GM23248 (cell line): ENCODE measurements at regions not wholly inside any gene's neighbourhood (a gene's known extent, or its start where the extent isn't known, plus 50 kb on each side); places are given as distances from the start of the nearest gene placed in this dataset.
"Not testable (repeated sequence)": the region's sequence is repeated elsewhere in the genome, so short reads cannot be mapped to it uniquely, and the experiment has no call there.

ENCODE experiments used
- DNase-seq: peaks from one replicate; pipeline ENCODE4 v3.0.0-alpha.2; 2015
- H2AFZ ChIP-seq: fragments of 200-600 bp; sonication (generic); 2 replicates; pipeline ENCODE4 v1.6.1; 2016; ENCODE audit warnings: antibody characterized with exemption
- H3F3A ChIP-seq: fragments of 200-600 bp; sonication (generic); 2 replicates; pipeline ENCODE4 v1.6.1; 2016; ENCODE audit warnings: mild to moderate bottlenecking, antibody characterized with exemption, mixed run types; ENCODE audit not compliant: insufficient read depth
- H3K27ac ChIP-seq: fragments of 200-600 bp; sonication (generic); 2 replicates; pipeline ENCODE4 v1.5.1; 2016; ENCODE audit warnings: mild to moderate bottlenecking
- H3K27me3 ChIP-seq: fragments of 200-600 bp; sonication (generic); replicated peaks from 2 replicates; pipeline ENCODE4 v1.6.1; 2016; ENCODE audit warnings: mild to moderate bottlenecking; ENCODE audit not compliant: insufficient read depth
- H3K36me3 ChIP-seq: fragments of 200-600 bp; sonication (generic); 2 replicates; pipeline ENCODE4 v1.6.1; 2016; ENCODE audit warnings: low read depth, mild to moderate bottlenecking
- H3K4me1 ChIP-seq: fragments of 200-600 bp; sonication (generic); 2 replicates; pipeline ENCODE4 v1.6.1; 2016; ENCODE audit warnings: mild to moderate bottlenecking; ENCODE audit not compliant: insufficient read depth
- H3K4me2 ChIP-seq: fragments of 200-600 bp; sonication (generic); one replicate; pipeline ENCODE4 v1.6.1; 2016; ENCODE audit warnings: mild to moderate bottlenecking; ENCODE audit not compliant: unreplicated experiment
- H3K4me3 ChIP-seq: fragments of 200-600 bp; sonication (generic); 2 replicates; pipeline ENCODE4 v1.5.1; 2016; ENCODE audit warnings: mild to moderate bottlenecking
- H3K79me2 ChIP-seq: fragments of 200-600 bp; sonication (generic); 2 replicates; pipeline ENCODE4 v1.6.1; 2016; ENCODE audit warnings: mild to moderate bottlenecking; ENCODE audit not compliant: insufficient read depth
- H3K9ac ChIP-seq: fragments of 200-600 bp; sonication (generic); 2 replicates; pipeline ENCODE4 v1.6.1; 2016; ENCODE audit warnings: mild to moderate bottlenecking
- H3K9me2 ChIP-seq: fragments of 200-600 bp; sonication (generic); 2 replicates; pipeline ENCODE4 v1.6.1; 2016; ENCODE audit warnings: mixed run types, mild to moderate bottlenecking, moderate library complexity; ENCODE audit not compliant: insufficient read depth
- H3K9me3 ChIP-seq: fragments of 200-600 bp; sonication (generic); one replicate; pipeline ENCODE4 v1.6.1; 2017; ENCODE audit warnings: low read depth
- H4K20me1 ChIP-seq: fragments of 200-600 bp; sonication (generic); 2 replicates; pipeline ENCODE4 v1.6.0; 2016; ENCODE audit not compliant: insufficient read depth
- EZH2 ChIP-seq: fragments of 200-600 bp; sonication (generic); IDR thresholded peaks from 2 replicates; pipeline ENCODE4 v1.6.1; 2018; ENCODE audit warnings: antibody characterized with exemption, mild to moderate bottlenecking; ENCODE audit not compliant: insufficient read depth, poor library complexity, severe bottlenecking
- EZH2phosphoT487 ChIP-seq: fragments of 200-600 bp; sonication (generic); IDR thresholded peaks from 2 replicates; pipeline ENCODE4 v1.6.1; 2018; ENCODE audit warnings: antibody characterized with exemption, moderate library complexity, mild to moderate bottlenecking, low read depth; ENCODE audit not compliant: insufficient read depth
- WGBS, 2 experiments: methylation state at CpG; one replicate each; pipeline ENCODE4 v1.1.6; 2015 to 2017; ENCODE audit warnings: low lambda C conversion rate in 2 of 2, low coverage in 1 of 2; ENCODE audit errors: missing lambda C conversion rate in 2 of 2; 5-methylcytosine and 5-hydroxymethylcytosine counted together
- in situ Hi-C: fragments of 300-500 bp; cut with MboI; formaldehyde crosslinking; loops from 2 replicates; pipeline ENCODE4 v1.15.0; 2020

- Histone ChIP-seq H3K36me3 (no peaks in the 10 kb centered on the region), H4K20me1 (no peaks in the 10 kb centered on the region), H3K9me2 (no peaks in the 10 kb centered on the region), H3K9me3 (no peaks in the 10 kb centered on the region), H3F3A (no peaks in the 10 kb centered on the region), H3K4me1 (no peaks in the 10 kb centered on the region), H3K27ac (no peak overlapping the region), H3K79me2 (no peaks in the 10 kb centered on the region), H3K9ac (no peak overlapping the region), H3K27me3 (peaks cover 14% of the 10 kb centered on the region), H2AFZ (no peak overlapping the region), H3K4me2 (no peak overlapping the region), H3K4me3 (no peak overlapping the region)
- WGBS, 2 experiments, result 59 to 68% methylated on average over 4 of the region's 4 CpGs
- in situ Hi-C loops, result no loop called here
- no peak for DNase-seq
- no peak for TF ChIP-seq EZH2phosphoT487
- TF ChIP-seq EZH2, result no peak
Measured at GRCh38 chr10:63836666-63837442, 315.7 kb downstream of the REEP3 start.

GRCh38 chr10:63841761-63842160 is 320.6 kb downstream of the REEP3 start:
- Histone ChIP-seq H3K9ac (no peak overlapping the region), H3K4me3 (no peak overlapping the region), H4K20me1 (no peaks in the 10 kb centered on the region), H3K36me3 (no peaks in the 10 kb centered on the region), H3K27me3 (peaks cover 22% of the 10 kb centered on the region), H3K4me2 (no peak overlapping the region), H2AFZ (no peak overlapping the region), H3K79me2 (no peaks in the 10 kb centered on the region), H3K4me1 (no peaks in the 10 kb centered on the region), H3F3A (no peaks in the 10 kb centered on the region), H3K9me3 (no peaks in the 10 kb centered on the region), H3K9me2 (no peaks in the 10 kb centered on the region), H3K27ac (no peak overlapping the region)
- TF ChIP-seq EZH2 (no peak), EZH2phosphoT487 (no peak)
- WGBS, 2 experiments, result 40 to 41% methylated on average over 5 of the region's 5 CpGs
- DNase-seq, result no peak
- in situ Hi-C loops, result no loop called here

GRCh38 chr10:63843107-63843506 is 321.9 kb downstream of the REEP3 start:
- in situ Hi-C loops, result no loop called here
- Histone ChIP-seq H3K4me1 (no peaks in the 10 kb centered on the region), H3K9ac (no peak overlapping the region), H3K9me2 (no peaks in the 10 kb centered on the region), H3K27ac (no peak overlapping the region), H4K20me1 (no peaks in the 10 kb centered on the region), H2AFZ (no peak overlapping the region), H3K79me2 (no peaks in the 10 kb centered on the region), H3K4me2 (no peak overlapping the region), H3K4me3 (no peak overlapping the region), H3K36me3 (no peaks in the 10 kb centered on the region), H3F3A (no peaks in the 10 kb centered on the region), H3K9me3 (no peaks in the 10 kb centered on the region), H3K27me3 (peaks cover 22% of the 10 kb centered on the region)
- no peak for TF ChIP-seq EZH2
- no peak for TF ChIP-seq EZH2phosphoT487
- 36 to 37% methylated on average over 2 of the region's 2 CpGs for WGBS, 2 experiments
- no peak for DNase-seq

- H4K20me1 ChIP-seq, in situ Hi-C loops, DNase-seq, H3K9me3 ChIP-seq, H3K4me1 ChIP-seq, H3K27ac ChIP-seq, H3K79me2 ChIP-seq, H3K9ac ChIP-seq, H3K4me3 ChIP-seq, H2AFZ ChIP-seq, H3F3A ChIP-seq, H3K27me3 ChIP-seq, H3K36me3 ChIP-seq, H3K4me2 ChIP-seq, H3K9me2 ChIP-seq: not testable (repeated sequence)
- 14 to 20% methylated on average over 3 of the region's 3 CpGs for WGBS, 2 experiments
Measured at GRCh38 chr10:63848871-63849270, 327.7 kb downstream of the REEP3 start.

- H3K79me2 ChIP-seq, result no peaks in the 10 kb centered on the region
- H3K9me3 ChIP-seq, result no peaks in the 10 kb centered on the region
- no peak overlapping the region for H3K4me3 ChIP-seq
- no peaks in the 10 kb centered on the region for H3K9me2 ChIP-seq
- no peaks in the 10 kb centered on the region for H3K36me3 ChIP-seq
- peaks cover 43% of the 10 kb centered on the region for H3K27me3 ChIP-seq
- no peaks in the 10 kb centered on the region for H4K20me1 ChIP-seq
- H2AFZ ChIP-seq, result no peak overlapping the region
- no peak for DNase-seq
- no peak overlapping the region for H3K4me2 ChIP-seq
- no peaks in the 10 kb centered on the region for H3F3A ChIP-seq
- H3K9ac ChIP-seq, result no peak overlapping the region
- no peak for TF ChIP-seq EZH2
- no peak for TF ChIP-seq EZH2phosphoT487
- H3K27ac ChIP-seq, result no peak overlapping the region
- H3K4me1 ChIP-seq, result no peaks in the 10 kb centered on the region
- WGBS, 2 experiments, result 32 to 33% methylated on average over 1 of the region's 1 CpG
- in situ Hi-C loops, result no loop called here
Measured at GRCh38 chr10:63862860-63863259, 341.7 kb downstream of the REEP3 start.
